HG02588 (cell line): ENCODE measurements at regions not wholly inside any gene's neighbourhood (a gene's known extent, or its start where the extent isn't known, plus 50 kb on each side); places are given as distances from the start of the nearest gene placed in this dataset.

Source experiments
- ATAC-seq: cut with Tn5 transposase; IDR thresholded peaks from one replicate; pipeline ENCODE4 v1.9.1; 2021; ENCODE audit warnings: mild to moderate bottlenecking, moderate library complexity; ENCODE audit not compliant: unreplicated experiment

- ATAC-seq, result no peak
These were observed 123.1 kb upstream of the EEPD1 start for GRCh38 chr7:36029853-36030515.

GRCh38 chr7:36032361-36032818 is 120.7 kb upstream of the EEPD1 start:
- no peak for ATAC-seq

GRCh38 chr7:36034020-36034419 is 119.0 kb upstream of the EEPD1 start:
- no peak for ATAC-seq

- no peak for ATAC-seq
These were observed 117.9 kb upstream of the EEPD1 start for GRCh38 chr7:36035186-36035585.

GRCh38 chr7:36036590-36036989 is 116.5 kb upstream of the EEPD1 start:
- ATAC-seq, result no peak

GRCh38 chr7:36037121-36037662 is 115.9 kb upstream of the EEPD1 start:
- ATAC-seq, result no peak

GRCh38 chr7:36038063-36038721 is 114.9 kb upstream of the EEPD1 start:
- ATAC-seq, result no peak

- ATAC-seq, result no peak
These were observed 113.8 kb upstream of the EEPD1 start for GRCh38 chr7:36039243-36039642.

GRCh38 chr7:36039671-36040070 is 113.4 kb upstream of the EEPD1 start:
- ATAC-seq, result no peak

- ATAC-seq, result no peak
These were observed 112.4 kb upstream of the EEPD1 start for GRCh38 chr7:36040679-36041078.

GRCh38 chr7:36044101-36044892 is 108.8 kb upstream of the EEPD1 start:
- no peak for ATAC-seq

- ATAC-seq, result no peak
These were observed 107.7 kb upstream of the EEPD1 start for GRCh38 chr7:36045326-36045725.

- peak; percentile 62 for ATAC-seq
These were observed 107.2 kb upstream of the EEPD1 start for GRCh38 chr7:36045830-36046341.

- ATAC-seq, result no peak
These were observed 105.9 kb upstream of the EEPD1 start for GRCh38 chr7:36047091-36047658.

- no peak for ATAC-seq
These were observed 104.7 kb upstream of the EEPD1 start for GRCh38 chr7:36048141-36048901.

- no peak for ATAC-seq
These were observed 104.2 kb upstream of the EEPD1 start for GRCh38 chr7:36048902-36049240.

GRCh38 chr7:36051501-36051900 is 101.6 kb upstream of the EEPD1 start:
- ATAC-seq, result no peak

GRCh38 chr7:36053589-36053988 is 99.5 kb upstream of the EEPD1 start:
- ATAC-seq, result no peak

- no peak for ATAC-seq
These were observed 98.4 kb upstream of the EEPD1 start for GRCh38 chr7:36054637-36055036.

GRCh38 chr7:36055207-36055606 is 97.8 kb upstream of the EEPD1 start:
- no peak for ATAC-seq
